ENCODE measurements at regions not wholly inside any gene's neighbourhood (a gene's known extent, or its start where the extent isn't known, plus 50 kb on each side); places are given as distances from the start of the nearest gene placed in this dataset.

DNA sequence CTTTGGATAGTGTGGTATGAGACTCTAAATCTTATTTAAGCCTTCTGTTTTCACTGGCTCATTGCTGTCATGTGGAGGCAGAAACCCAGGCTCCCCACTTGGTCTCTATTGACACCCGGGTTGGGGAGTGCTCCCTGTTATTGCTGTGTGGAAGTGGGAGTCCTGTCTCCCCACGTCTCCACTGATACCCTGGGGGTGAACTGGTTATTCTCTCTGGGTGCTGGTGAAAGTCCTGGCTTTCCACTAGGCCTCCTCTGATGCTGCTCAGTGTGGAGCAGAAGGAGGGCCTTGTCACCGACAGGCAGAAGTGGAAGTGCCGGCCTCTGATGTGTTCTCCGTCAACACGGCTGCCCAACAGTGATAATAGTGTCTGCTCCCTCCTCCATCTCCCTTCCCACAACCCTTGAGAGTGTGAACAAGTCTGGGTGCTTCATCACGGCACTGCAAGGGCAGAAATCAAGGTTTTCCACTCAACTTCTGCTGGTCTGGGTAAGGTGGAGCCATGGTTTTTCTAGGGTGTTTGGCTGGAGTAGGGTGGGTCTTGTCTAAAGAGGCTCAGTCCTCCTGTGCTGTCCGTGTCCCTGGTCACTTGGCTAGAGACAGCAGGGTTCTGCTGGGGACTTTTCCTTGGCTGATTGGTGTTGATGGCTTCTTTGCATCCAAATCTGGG lies 240.7 kb upstream of the B3GAT1 start:
- no peak overlapping the region for H3K4me3 ChIP-seq
- H3K27me3 ChIP-seq: peaks cover 0 to 19% (median 0%) of the 10 kb centered on the region in 4 donors
- H3K27ac ChIP-seq (replicated peaks in 1 of 4): no peak overlapping the region
- no peak for DNase-seq (ENCODE audit: extremely low spot score)
- no peaks in the 10 kb centered on the region for H3K36me3 ChIP-seq
- intact Hi-C loops (cut with DNase I): no loop called here
- no peaks in the 10 kb centered on the region for H3K9me3 ChIP-seq
- no peaks in the 10 kb centered on the region for H3K4me1 ChIP-seq
- TF ChIP-seq, protein P1, sequence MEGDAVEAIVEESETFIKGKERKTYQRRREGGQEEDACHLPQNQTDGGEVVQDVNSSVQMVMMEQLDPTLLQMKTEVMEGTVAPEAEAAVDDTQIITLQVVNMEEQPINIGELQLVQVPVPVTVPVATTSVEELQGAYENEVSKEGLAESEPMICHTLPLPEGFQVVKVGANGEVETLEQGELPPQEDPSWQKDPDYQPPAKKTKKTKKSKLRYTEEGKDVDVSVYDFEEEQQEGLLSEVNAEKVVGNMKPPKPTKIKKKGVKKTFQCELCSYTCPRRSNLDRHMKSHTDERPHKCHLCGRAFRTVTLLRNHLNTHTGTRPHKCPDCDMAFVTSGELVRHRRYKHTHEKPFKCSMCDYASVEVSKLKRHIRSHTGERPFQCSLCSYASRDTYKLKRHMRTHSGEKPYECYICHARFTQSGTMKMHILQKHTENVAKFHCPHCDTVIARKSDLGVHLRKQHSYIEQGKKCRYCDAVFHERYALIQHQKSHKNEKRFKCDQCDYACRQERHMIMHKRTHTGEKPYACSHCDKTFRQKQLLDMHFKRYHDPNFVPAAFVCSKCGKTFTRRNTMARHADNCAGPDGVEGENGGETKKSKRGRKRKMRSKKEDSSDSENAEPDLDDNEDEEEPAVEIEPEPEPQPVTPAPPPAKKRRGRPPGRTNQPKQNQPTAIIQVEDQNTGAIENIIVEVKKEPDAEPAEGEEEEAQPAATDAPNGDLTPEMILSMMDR (IDR thresholded peaks at IDR 0.05): no peak
- no peak for TF ChIP-seq POLR2A (IDR thresholded peaks at IDR 0.05; ENCODE audit: low read depth)
- no peak for TF ChIP-seq EP300 (IDR thresholded peaks at IDR 0.05)
- TF ChIP-seq POLR2AphosphoS5 (IDR thresholded peaks at IDR 0.05): no peak
- 79% methylated on average over 8 of the region's 8 CpGs for WGBS

DNA sequence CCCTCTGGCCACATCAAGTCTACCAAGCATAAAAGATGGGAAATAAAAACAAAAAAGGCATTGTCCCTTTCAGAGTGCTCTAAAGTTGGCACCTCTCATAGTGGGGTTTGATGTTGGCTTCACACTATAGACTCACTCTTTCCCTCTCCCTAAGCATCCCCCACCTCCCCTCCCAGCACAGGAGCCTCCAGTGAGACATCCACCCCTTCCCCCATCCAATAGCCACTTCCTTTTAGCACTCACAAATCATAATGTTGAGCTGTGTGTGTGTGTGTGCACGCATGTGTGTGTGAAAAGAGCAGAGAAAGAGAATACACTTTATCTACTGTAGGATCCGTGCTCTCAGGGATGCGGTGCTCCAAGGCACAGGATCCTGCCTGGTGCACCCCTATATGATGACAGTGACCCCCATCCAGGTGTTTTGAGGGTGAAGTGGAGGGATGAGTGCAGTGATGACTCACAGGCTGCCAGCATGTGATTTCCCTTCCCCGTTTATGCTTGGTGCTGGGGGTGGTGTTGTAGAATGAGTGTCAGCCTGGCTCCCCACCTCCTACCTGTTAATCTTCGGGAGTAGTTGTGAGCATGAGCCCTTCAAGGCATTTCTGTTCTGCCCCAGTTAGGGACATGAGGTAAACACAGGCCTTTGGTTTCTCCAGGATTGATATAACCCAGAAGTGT lies 235.2 kb upstream of the B3GAT1 start:
- H3K4me1 ChIP-seq: peaks cover 0 to 9% (median 0%) of the 10 kb centered on the region in 4 donors
- no peak overlapping the region for H3K4me3 ChIP-seq
- no peak overlapping the region for H3K27ac ChIP-seq (replicated peaks in 1 of 4)
- intact Hi-C loops (cut with DNase I): no loop called here
- WGBS: 62% methylated on average over 5 of the region's 5 CpGs
- TF ChIP-seq EP300 (IDR thresholded peaks at IDR 0.05): no peak
- TF ChIP-seq POLR2A (IDR thresholded peaks at IDR 0.05; ENCODE audit: low read depth): no peak
- no peak for TF ChIP-seq POLR2AphosphoS5 (IDR thresholded peaks at IDR 0.05)
- TF ChIP-seq, protein P1 (IDR thresholded peaks at IDR 0.05): no peak
- no peaks in the 10 kb centered on the region for H3K36me3 ChIP-seq
- peaks cover 0 to 20% (median 0%) of the 10 kb centered on the region in 4 donors for H3K27me3 ChIP-seq
- DNase-seq (ENCODE audit: extremely low spot score): no peak
- H3K9me3 ChIP-seq: no peaks in the 10 kb centered on the region

GRCh38 chr11:134646561-134646960 lies 234.5 kb upstream of the B3GAT1 start:
- no peak for TF ChIP-seq EP300 (IDR thresholded peaks at IDR 0.05)
- no peak for TF ChIP-seq POLR2A (IDR thresholded peaks at IDR 0.05; ENCODE audit: low read depth)
- TF ChIP-seq POLR2AphosphoS5 (IDR thresholded peaks at IDR 0.05): no peak
- TF ChIP-seq, protein P1 (IDR thresholded peaks at IDR 0.05): no peak
- Histone ChIP-seq H3K4me3 (no peak overlapping the region), H3K27ac (replicated peaks in 1 of 4) (no peak overlapping the region), H3K9me3 (no peaks in the 10 kb centered on the region), H3K4me1 (peaks cover 0 to 9% (median 0%) of the 10 kb centered on the region in 4 donors), H3K36me3 (no peaks in the 10 kb centered on the region), H3K27me3 (peaks cover 0 to 26% (median 0%) of the 10 kb centered on the region in 4 donors)
- intact Hi-C loops (cut with DNase I): no loop called here
- DNase-seq (ENCODE audit: extremely low spot score): no peak

DNA sequence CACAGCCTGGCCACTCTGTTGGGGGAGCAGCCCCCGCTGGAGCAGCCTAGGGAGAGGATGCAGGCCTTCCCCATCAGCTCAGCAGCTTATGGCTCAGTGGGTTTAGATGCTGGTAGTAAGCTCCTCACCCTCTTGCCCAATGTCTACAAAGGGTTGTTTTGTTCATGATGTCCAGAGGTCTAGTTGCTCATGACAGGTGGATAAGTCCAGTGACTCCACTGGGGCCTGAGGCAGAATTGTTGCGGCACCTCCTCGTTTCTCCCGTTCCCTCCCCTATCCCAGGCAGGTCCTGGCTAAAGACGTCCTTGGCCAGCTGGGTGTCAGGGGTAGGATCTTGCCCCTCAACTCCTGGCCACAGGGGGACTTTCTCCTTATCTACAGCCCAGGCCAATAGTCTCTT lies 233.5 kb upstream of the B3GAT1 start:
- Histone ChIP-seq H3K27ac (replicated peaks in 1 of 4) (no peak overlapping the region), H3K4me3 (no peak overlapping the region), H3K4me1 (peaks cover 0 to 9% (median 0%) of the 10 kb centered on the region in 4 donors), H3K27me3 (peaks cover 0 to 32% (median 0%) of the 10 kb centered on the region in 4 donors), H3K9me3 (no peaks in the 10 kb centered on the region), H3K36me3 (no peaks in the 10 kb centered on the region)
- WGBS: 86% methylated on average over 5 of the region's 5 CpGs
- no peak for DNase-seq (ENCODE audit: extremely low spot score)
- TF ChIP-seq, protein P1 (IDR thresholded peaks at IDR 0.05): no peak
- TF ChIP-seq POLR2A (IDR thresholded peaks at IDR 0.05; ENCODE audit: low read depth) (no peak), EP300 (IDR thresholded peaks at IDR 0.05) (no peak), POLR2AphosphoS5 (IDR thresholded peaks at IDR 0.05) (no peak)
- intact Hi-C loops (cut with DNase I): no loop called here

All from esophagus muscularis mucosa (tissue), 4 donors.